ENCODE measurements at regions not wholly inside any gene's neighbourhood (a gene's known extent, or its start where the extent isn't known, plus 50 kb on each side); places are given as distances from the start of the nearest gene placed in this dataset.

GRCh38 chr18:55878224-55878623 is 290.2 kb upstream of the TCF4 start (continued):
- TF ChIP-seq MAX (IDR thresholded peaks at IDR 0.05) (no peak), TEAD4 (IDR thresholded peaks at IDR 0.05; ENCODE audit: low read depth, low read length) (no peak), ZNF274 (IDR thresholded peaks at IDR 0.05; ENCODE audit: borderline replicate concordance, extremely low read depth, low read length) (no peak), RNF2 (IDR thresholded peaks at IDR 0.05; ENCODE audit: borderline replicate concordance, low read depth, low read length, missing control alignments, poor library complexity, severe bottlenecking) (no peak), SIN3A (conservative IDR thresholded peaks at IDR 0.05 in 1 of 2, IDR thresholded peaks at IDR 0.05 in 1 of 2; ENCODE audit: low read depth in 1 of 2, low read length in 2 of 2) (no peak), SRF (IDR thresholded peaks at IDR 0.05; ENCODE audit: low read depth, low read length) (no peak), POU5F1 (IDR thresholded peaks at IDR 0.05; ENCODE audit: low read depth, low read length) (no peak), EP300 (IDR thresholded peaks at IDR 0.05; ENCODE audit: borderline replicate concordance in 1 of 2, low read depth in 2 of 2, low read length in 2 of 2) (no peak)

All from H1 (cell line).